GM12864 (cell line): ENCODE measurements at regions not wholly inside any gene's neighbourhood (a gene's known extent, or its start where the extent isn't known, plus 50 kb on each side); places are given as distances from the start of the nearest gene placed in this dataset.

ENCODE experiments used
- DNase-seq: peaks from one replicate; pipeline ENCODE4 v3.0.0-alpha.2; 2011; ENCODE audit warnings: low read depth
- H3K4me3 ChIP-seq: 2 replicates; pipeline ENCODE4 v1.5.1; 2011; ENCODE audit warnings: mild to moderate bottlenecking, low read depth, low read length, control low read depth
- CTCF ChIP-seq: IDR thresholded peaks from 2 replicates; pipeline ENCODE4 v1.5.1; 2011; ENCODE audit warnings: low read depth, mild to moderate bottlenecking, moderate library complexity, low read length, control low read depth, inconsistent platforms; ENCODE audit errors: missing control alignments

- DNase-seq, result no peak
- no peak for TF ChIP-seq CTCF
Observed at GRCh38 chr21:28834335-28835238, 158.1 kb downstream of the LTN1 start.

GRCh38 chr21:28833609-28834008 is 159.1 kb downstream of the LTN1 start:
- no peak overlapping the region for H3K4me3 ChIP-seq
- no peak for TF ChIP-seq CTCF
- DNase-seq, result no peak

More at GRCh38 chr21:28834335-28835238, 158.1 kb downstream of the LTN1 start:
- no peak overlapping the region for H3K4me3 ChIP-seq

- no peak for TF ChIP-seq CTCF
- DNase-seq, result no peak
- no peak overlapping the region for H3K4me3 ChIP-seq
Observed at GRCh38 chr21:28833182-28833581, 159.5 kb downstream of the LTN1 start.

- no peak for TF ChIP-seq CTCF
- no peak overlapping the region for H3K4me3 ChIP-seq
- no peak for DNase-seq
Observed at GRCh38 chr21:28832715-28833061, 160.0 kb downstream of the LTN1 start.

GRCh38 chr21:28832013-28832714 is 160.5 kb downstream of the LTN1 start:
- DNase-seq, result no peak

GRCh38 chr21:28828981-28829380 is 163.7 kb downstream of the LTN1 start:
- H3K4me3 ChIP-seq, result no peak overlapping the region
- no peak for DNase-seq
- no peak for TF ChIP-seq CTCF

More at GRCh38 chr21:28832013-28832714, 160.5 kb downstream of the LTN1 start:
- no peak overlapping the region for H3K4me3 ChIP-seq
- TF ChIP-seq CTCF, result no peak
